GM23338 (cell line): ENCODE measurements at regions not wholly inside any gene's neighbourhood (a gene's known extent, or its start where the extent isn't known, plus 50 kb on each side); places are given as distances from the start of the nearest gene placed in this dataset.

ENCODE experiments used
- ATAC-seq: fragments of 200-7000 bp; cut with Tn5 transposase; 3 replicates; pipeline ENCODE4 v1.9.1; 2020
- DNase-seq: peaks from one replicate; pipeline ENCODE4 v3.0.0-alpha.2; 2015; ENCODE audit warnings: low spot score
- H2AFZ ChIP-seq: fragments of 200-600 bp; sonication (generic); 2 replicates; pipeline ENCODE4 v1.8.0; 2016; ENCODE audit warnings: antibody characterized with exemption, mild to moderate bottlenecking, moderate library complexity
- H3F3A ChIP-seq: fragments of 200-600 bp; sonication (generic); replicated peaks from 2 replicates; pipeline ENCODE4 v1.8.0; 2017; ENCODE audit warnings: antibody characterized with exemption, mixed run types, low read depth
- H3K27ac ChIP-seq: fragments of 200-600 bp; sonication (generic); 2 replicates; pipeline ENCODE4 v1.6.1; 2016; ENCODE audit warnings: low read depth
- H3K27me3 ChIP-seq: fragments of 200-600 bp; sonication (generic); 2 replicates; pipeline ENCODE4 v1.8.0; 2016; ENCODE audit warnings: mild to moderate bottlenecking, mixed run types, moderate library complexity; ENCODE audit not compliant: insufficient read depth
- H3K36me3 ChIP-seq: fragments of 200-600 bp; sonication (generic); 2 replicates; pipeline ENCODE4 v1.8.0; 2016; ENCODE audit warnings: mild to moderate bottlenecking; ENCODE audit not compliant: insufficient read depth
- H3K4me1 ChIP-seq: fragments of 200-600 bp; sonication (generic); 2 replicates; pipeline ENCODE4 v1.8.0; 2016; ENCODE audit warnings: mild to moderate bottlenecking, moderate library complexity; ENCODE audit not compliant: insufficient read depth
- H3K4me2 ChIP-seq: fragments of 200-600 bp; sonication (generic); 2 replicates; pipeline ENCODE4 v1.7.1; 2017; ENCODE audit warnings: mixed run types
- H3K4me3 ChIP-seq: fragments of 200-600 bp; sonication (generic); 2 replicates; pipeline ENCODE4 v1.6.1; 2016; ENCODE audit warnings: mixed run types
- H3K79me2 ChIP-seq: fragments of 200-600 bp; sonication (generic); replicated peaks from 2 replicates; pipeline ENCODE4 v1.8.0; 2017; ENCODE audit warnings: mild to moderate bottlenecking; ENCODE audit not compliant: insufficient read depth
- H3K9me2 ChIP-seq: fragments of 200-600 bp; sonication (generic); 2 replicates; pipeline ENCODE4 v1.8.0; 2017; ENCODE audit not compliant: insufficient read depth
- H4K20me1 ChIP-seq: fragments of 200-600 bp; sonication (generic); replicated peaks from 2 replicates; pipeline ENCODE4 v1.8.0; 2017; ENCODE audit warnings: mild to moderate bottlenecking; ENCODE audit not compliant: insufficient read depth
- H3K27ac Mint-ChIP-seq: 2 replicates; pipeline ENCODE4 v1.8.0; 2020; ENCODE audit warnings: inconsistent platforms, mild to moderate bottlenecking, moderate library complexity, mixed read lengths
- H3K27me3 Mint-ChIP-seq: 3 replicates; pipeline ENCODE4 v1.8.0; 2022; ENCODE audit warnings: low read depth, mild to moderate bottlenecking, moderate library complexity, mixed read lengths, inconsistent platforms; ENCODE audit not compliant: insufficient read depth, poor library complexity
- H3K36me3 Mint-ChIP-seq: 3 replicates; pipeline ENCODE4 v1.8.0; 2021; ENCODE audit warnings: low read depth, mild to moderate bottlenecking, inconsistent platforms, moderate library complexity, mixed read lengths
- H3K4me1 Mint-ChIP-seq: 3 replicates; pipeline ENCODE4 v1.8.0; 2020; ENCODE audit warnings: mild to moderate bottlenecking, inconsistent platforms, mixed read lengths
- H3K4me3 Mint-ChIP-seq: 3 replicates; pipeline ENCODE4 v1.8.0; 2021; ENCODE audit warnings: moderate library complexity, mild to moderate bottlenecking, inconsistent platforms, mixed read lengths
- H3K9me3 Mint-ChIP-seq: 3 replicates; pipeline ENCODE4 v1.8.0; 2020; ENCODE audit warnings: moderate library complexity, mild to moderate bottlenecking, inconsistent platforms, mixed read lengths
- CREB1 ChIP-seq: fragments of 250-450 bp; sonication (Bioruptor Pico); IDR thresholded peaks from 2 replicates; pipeline ENCODE4 v1.5.0; 2020; ENCODE audit warnings: low read depth, mild to moderate bottlenecking, moderate library complexity
- EZH2 ChIP-seq: fragments of 200-600 bp; sonication (generic); IDR thresholded peaks from one replicate; pipeline ENCODE4 v1.8.0; 2017; ENCODE audit warnings: antibody characterized with exemption, mild to moderate bottlenecking, low read depth; ENCODE audit not compliant: unreplicated experiment
- EZH2phosphoT487 ChIP-seq: fragments of 200-600 bp; sonication (generic); IDR thresholded peaks from one replicate; pipeline ENCODE4 v1.8.1; 2018; ENCODE audit warnings: antibody characterized with exemption; ENCODE audit not compliant: unreplicated experiment
- JUNB ChIP-seq: IDR thresholded peaks from one replicate; pipeline ENCODE4 v1.6.1; 2016; ENCODE audit warnings: antibody characterized with exemption; ENCODE audit not compliant: unreplicated experiment
- NANOG ChIP-seq: IDR thresholded peaks from 2 replicates; pipeline ENCODE4 v1.6.1; 2016; ENCODE audit warnings: antibody characterized with exemption, borderline replicate concordance
- POLR2AphosphoS5 ChIP-seq: IDR thresholded peaks from 2 replicates; pipeline ENCODE4 v1.6.1; 2016; ENCODE audit warnings: antibody characterized with exemption, low read depth
- REST ChIP-seq: IDR thresholded peaks from one replicate; pipeline ENCODE4 v1.6.1; 2018; ENCODE audit warnings: antibody characterized with exemption; ENCODE audit not compliant: unreplicated experiment
- STAT1 ChIP-seq: IDR thresholded peaks from one replicate; pipeline ENCODE4 v1.6.1; 2016; ENCODE audit warnings: antibody characterized with exemption; ENCODE audit not compliant: unreplicated experiment
- ZNF114 ChIP-seq: fragments of 250-450 bp; sonication (Bioruptor Pico); IDR thresholded peaks from 2 replicates; pipeline ENCODE4 v1.5.0; 2020; ENCODE audit warnings: mild to moderate bottlenecking, moderate library complexity
- ZNF331 ChIP-seq: fragments of 250-450 bp; sonication (Bioruptor Pico); IDR thresholded peaks from 2 replicates; pipeline ENCODE4 v1.5.0; 2020; ENCODE audit warnings: low read depth, mild to moderate bottlenecking, moderate library complexity
- TF ChIP-seq, protein P1 (sequence below), 2 experiments: fragments of 200-600 bp in 1 of 2; sonication (generic) in 1 of 2; conservative IDR thresholded peaks; 2 replicates each; pipeline versions ENCODE4 v1.5.1 to v1.6.1; 2016 to 2017; ENCODE audit warnings: antibody characterized with exemption in 2 of 2, low read depth in 2 of 2, mild to moderate bottlenecking in 2 of 2, moderate library complexity in 1 of 2
- TF ChIP-seq, protein P2 (sequence below): fragments of 250-450 bp; sonication (Bioruptor Pico); IDR thresholded peaks from 2 replicates; pipeline ENCODE4 v1.5.0; 2020; ENCODE audit warnings: mild to moderate bottlenecking, moderate library complexity
- TF ChIP-seq, protein P3 (sequence below): IDR thresholded peaks from 2 replicates; pipeline ENCODE4 v1.6.1; 2016; ENCODE audit warnings: antibody characterized with exemption

DNA sequence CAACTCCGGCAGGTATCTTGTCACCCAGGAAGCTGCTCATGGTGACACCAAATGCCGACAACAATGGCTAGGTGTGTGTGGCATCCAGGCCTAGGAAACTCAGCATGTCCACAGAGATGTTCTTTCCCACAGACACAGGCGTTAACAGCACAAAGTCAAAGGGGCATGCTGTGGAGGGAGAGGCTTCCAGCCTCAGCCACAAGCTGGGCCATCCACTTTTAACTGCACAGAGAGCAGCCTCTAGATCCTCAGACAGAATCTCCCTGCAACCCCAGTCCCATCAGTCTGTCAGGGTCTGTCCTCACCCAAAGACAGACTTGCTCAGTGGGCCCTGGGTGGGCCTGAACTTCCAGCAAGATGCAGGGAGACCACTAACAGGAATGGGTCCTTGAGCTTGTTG is 58.5 kb upstream of the BCAR3 start:
- Mint-ChIP-seq H3K27me3 (peaks cover 3% of the 10 kb centered on the region), H3K27ac (no peak overlapping the region; the same call in 1 of the 2 replicates), H3K4me3 (no peak overlapping the region), H3K9me3 (no peaks in the 10 kb centered on the region), H3K4me1 (peaks cover 3% of the 10 kb centered on the region; the same call in 2 of the 3 replicates), H3K36me3 (no peaks in the 10 kb centered on the region)
- no peaks in the 10 kb centered on the region for H4K20me1 ChIP-seq
- ATAC-seq (peak; percentile 35; the same call in 2 of the 3 replicates), DNase-seq (no peak)
- no peaks in the 10 kb centered on the region for H3K36me3 ChIP-seq
- no peak overlapping the region for H3K27ac ChIP-seq
- no peak overlapping the region for H3K4me3 ChIP-seq
- H3K4me2 ChIP-seq = no peak overlapping the region
- H3K4me1 ChIP-seq = no peaks in the 10 kb centered on the region
- no peak overlapping the region; the same call in 1 of the 2 replicates for H2AFZ ChIP-seq
- H3K9me2 ChIP-seq = peaks cover 10% of the 10 kb centered on the region
- no peaks in the 10 kb centered on the region for H3K27me3 ChIP-seq
- TF ChIP-seq POLR2AphosphoS5 = no peak
- no peak for TF ChIP-seq ZNF331
- no peak for TF ChIP-seq ZNF114 (CRISPR knock-in tag)
- TF ChIP-seq JUNB = no peak
- TF ChIP-seq, protein P1, sequence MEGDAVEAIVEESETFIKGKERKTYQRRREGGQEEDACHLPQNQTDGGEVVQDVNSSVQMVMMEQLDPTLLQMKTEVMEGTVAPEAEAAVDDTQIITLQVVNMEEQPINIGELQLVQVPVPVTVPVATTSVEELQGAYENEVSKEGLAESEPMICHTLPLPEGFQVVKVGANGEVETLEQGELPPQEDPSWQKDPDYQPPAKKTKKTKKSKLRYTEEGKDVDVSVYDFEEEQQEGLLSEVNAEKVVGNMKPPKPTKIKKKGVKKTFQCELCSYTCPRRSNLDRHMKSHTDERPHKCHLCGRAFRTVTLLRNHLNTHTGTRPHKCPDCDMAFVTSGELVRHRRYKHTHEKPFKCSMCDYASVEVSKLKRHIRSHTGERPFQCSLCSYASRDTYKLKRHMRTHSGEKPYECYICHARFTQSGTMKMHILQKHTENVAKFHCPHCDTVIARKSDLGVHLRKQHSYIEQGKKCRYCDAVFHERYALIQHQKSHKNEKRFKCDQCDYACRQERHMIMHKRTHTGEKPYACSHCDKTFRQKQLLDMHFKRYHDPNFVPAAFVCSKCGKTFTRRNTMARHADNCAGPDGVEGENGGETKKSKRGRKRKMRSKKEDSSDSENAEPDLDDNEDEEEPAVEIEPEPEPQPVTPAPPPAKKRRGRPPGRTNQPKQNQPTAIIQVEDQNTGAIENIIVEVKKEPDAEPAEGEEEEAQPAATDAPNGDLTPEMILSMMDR (conservative IDR thresholded peaks at IDR 0.05; ENCODE audit: low read depth in 2 of 2) = no peak
- TF ChIP-seq STAT1 = no peak
- TF ChIP-seq, protein P2, sequence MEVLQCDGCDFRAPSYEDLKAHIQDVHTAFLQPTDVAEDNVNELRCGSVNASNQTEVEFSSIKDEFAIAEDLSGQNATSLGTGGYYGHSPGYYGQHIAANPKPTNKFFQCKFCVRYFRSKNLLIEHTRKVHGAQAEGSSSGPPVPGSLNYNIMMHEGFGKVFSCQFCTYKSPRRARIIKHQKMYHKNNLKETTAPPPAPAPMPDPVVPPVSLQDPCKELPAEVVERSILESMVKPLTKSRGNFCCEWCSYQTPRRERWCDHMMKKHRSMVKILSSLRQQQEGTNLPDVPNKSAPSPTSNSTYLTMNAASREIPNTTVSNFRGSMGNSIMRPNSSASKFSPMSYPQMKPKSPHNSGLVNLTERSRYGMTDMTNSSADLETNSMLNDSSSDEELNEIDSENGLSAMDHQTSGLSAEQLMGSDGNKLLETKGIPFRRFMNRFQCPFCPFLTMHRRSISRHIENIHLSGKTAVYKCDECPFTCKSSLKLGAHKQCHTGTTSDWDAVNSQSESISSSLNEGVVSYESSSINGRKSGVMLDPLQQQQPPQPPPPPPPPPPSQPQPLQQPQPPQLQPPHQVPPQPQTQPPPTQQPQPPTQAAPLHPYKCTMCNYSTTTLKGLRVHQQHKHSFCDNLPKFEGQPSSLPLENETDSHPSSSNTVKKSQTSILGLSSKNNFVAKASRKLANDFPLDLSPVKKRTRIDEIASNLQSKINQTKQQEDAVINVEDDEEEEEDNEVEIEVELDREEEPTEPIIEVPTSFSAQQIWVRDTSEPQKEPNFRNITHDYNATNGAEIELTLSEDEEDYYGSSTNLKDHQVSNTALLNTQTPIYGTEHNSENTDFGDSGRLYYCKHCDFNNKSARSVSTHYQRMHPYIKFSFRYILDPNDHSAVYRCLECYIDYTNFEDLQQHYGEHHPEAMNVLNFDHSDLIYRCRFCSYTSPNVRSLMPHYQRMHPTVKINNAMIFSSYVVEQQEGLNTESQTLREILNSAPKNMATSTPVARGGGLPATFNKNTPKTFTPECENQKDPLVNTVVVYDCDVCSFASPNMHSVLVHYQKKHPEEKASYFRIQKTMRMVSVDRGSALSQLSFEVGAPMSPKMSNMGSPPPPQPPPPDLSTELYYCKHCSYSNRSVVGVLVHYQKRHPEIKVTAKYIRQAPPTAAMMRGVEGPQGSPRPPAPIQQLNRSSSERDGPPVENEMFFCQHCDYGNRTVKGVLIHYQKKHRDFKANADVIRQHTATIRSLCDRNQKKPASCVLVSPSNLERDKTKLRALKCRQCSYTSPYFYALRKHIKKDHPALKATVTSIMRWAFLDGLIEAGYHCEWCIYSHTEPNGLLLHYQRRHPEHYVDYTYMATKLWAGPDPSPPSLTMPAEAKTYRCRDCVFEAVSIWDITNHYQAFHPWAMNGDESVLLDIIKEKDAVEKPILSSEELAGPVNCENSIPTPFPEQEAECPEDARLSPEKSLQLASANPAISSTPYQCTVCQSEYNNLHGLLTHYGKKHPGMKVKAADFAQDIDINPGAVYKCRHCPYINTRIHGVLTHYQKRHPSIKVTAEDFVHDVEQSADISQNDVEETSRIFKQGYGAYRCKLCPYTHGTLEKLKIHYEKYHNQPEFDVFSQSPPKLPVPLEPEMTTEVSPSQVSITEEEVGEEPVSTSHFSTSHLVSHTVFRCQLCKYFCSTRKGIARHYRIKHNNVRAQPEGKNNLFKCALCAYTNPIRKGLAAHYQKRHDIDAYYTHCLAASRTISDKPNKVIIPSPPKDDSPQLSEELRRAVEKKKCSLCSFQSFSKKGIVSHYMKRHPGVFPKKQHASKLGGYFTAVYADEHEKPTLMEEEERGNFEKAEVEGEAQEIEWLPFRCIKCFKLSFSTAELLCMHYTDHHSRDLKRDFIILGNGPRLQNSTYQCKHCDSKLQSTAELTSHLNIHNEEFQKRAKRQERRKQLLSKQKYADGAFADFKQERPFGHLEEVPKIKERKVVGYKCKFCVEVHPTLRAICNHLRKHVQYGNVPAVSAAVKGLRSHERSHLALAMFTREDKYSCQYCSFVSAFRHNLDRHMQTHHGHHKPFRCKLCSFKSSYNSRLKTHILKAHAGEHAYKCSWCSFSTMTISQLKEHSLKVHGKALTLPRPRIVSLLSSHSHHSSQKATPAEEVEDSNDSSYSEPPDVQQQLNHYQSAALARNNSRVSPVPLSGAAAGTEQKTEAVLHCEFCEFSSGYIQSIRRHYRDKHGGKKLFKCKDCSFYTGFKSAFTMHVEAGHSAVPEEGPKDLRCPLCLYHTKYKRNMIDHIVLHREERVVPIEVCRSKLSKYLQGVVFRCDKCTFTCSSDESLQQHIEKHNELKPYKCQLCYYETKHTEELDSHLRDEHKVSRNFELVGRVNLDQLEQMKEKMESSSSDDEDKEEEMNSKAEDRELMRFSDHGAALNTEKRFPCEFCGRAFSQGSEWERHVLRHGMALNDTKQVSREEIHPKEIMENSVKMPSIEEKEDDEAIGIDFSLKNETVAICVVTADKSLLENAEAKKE = no peak
- TF ChIP-seq EZH2 = no peak
- TF ChIP-seq REST = no peak
- no peak for TF ChIP-seq NANOG
- no peak for TF ChIP-seq CREB1 (CRISPR knock-in tag)
- TF ChIP-seq EZH2phosphoT487 = no peak
- TF ChIP-seq, protein P3, sequence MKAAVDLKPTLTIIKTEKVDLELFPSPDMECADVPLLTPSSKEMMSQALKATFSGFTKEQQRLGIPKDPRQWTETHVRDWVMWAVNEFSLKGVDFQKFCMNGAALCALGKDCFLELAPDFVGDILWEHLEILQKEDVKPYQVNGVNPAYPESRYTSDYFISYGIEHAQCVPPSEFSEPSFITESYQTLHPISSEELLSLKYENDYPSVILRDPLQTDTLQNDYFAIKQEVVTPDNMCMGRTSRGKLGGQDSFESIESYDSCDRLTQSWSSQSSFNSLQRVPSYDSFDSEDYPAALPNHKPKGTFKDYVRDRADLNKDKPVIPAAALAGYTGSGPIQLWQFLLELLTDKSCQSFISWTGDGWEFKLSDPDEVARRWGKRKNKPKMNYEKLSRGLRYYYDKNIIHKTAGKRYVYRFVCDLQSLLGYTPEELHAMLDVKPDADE = no peak
- no peaks in the 10 kb centered on the region for H3F3A ChIP-seq
- H3K79me2 ChIP-seq = no peaks in the 10 kb centered on the region
